Pancreas (tissue), 10 donors: ENCODE measurements at regions not wholly inside any gene's neighbourhood (a gene's known extent, or its start where the extent isn't known, plus 50 kb on each side); places are given as distances from the start of the nearest gene placed in this dataset.

Experiments used
- ATAC-seq, 4 donors: fragments of 200-7000 bp; cut with Tn5 transposase; one replicate each; pipeline versions ENCODE4 v1.8.0 to v1.9.1; 2020; ENCODE audit warnings: mild to moderate bottlenecking in 4 of 4, moderate library complexity in 4 of 4
- DNase-seq, 6 donors: peaks; one replicate each; pipeline ENCODE4 v3.0.0-alpha.2; 2020
- FAIRE-seq: peaks from 2 replicates; lab custom pipeline; 2012; peaks lifted over from hg19 to GRCh38; lab: Jason Lieb, UNC
- H3K27ac ChIP-seq, 4 donors: fragments of 200-600 bp; sonication (generic); 1 replicate in 3 of 4; 2 replicates in 1 of 4; pipeline versions ENCODE4 v1.5.0 to v1.8.0; 2020
- H3K27me3 ChIP-seq, 4 donors: fragments of 200-600 bp; one replicate each; pipeline ENCODE4 v1.8.0; 2021
- H3K36me3 ChIP-seq, 3 donors: fragments of 200-600 bp; sonication (generic) in 1 of 3; one replicate each; pipeline versions ENCODE4 v1.5.0 to v1.8.0; 2020 to 2021
- H3K4me1 ChIP-seq, 3 donors: fragments of 200-600 bp; one replicate each; pipeline ENCODE4 v1.8.0; 2021
- H3K4me3 ChIP-seq, 4 donors: fragments of 200-600 bp; sonication (generic) in 2 of 4; one replicate each; pipeline versions ENCODE4 v1.5.0 to v1.8.0; 2020 to 2021
- H3K9me3 ChIP-seq, 4 donors: fragments of 200-600 bp; one replicate each; pipeline ENCODE4 v1.8.0; 2021
- WGBS, 2 donors: extraction: QIAGEN DNeasy Blood & Tissue Kit; methylation state at CpG; one replicate each; pipeline ENCODE4 v1.1.7; 2013; 5-methylcytosine and 5-hydroxymethylcytosine counted together
- intact Hi-C, 3 donors: fragments of 100-400 bp; cut with DNase I; formaldehyde crosslinking; loops; one replicate each; pipeline versions ENCODE4 v1.11.1 to v1.14.2; 2022
- TF ChIP-seq, protein P1 (sequence below), 4 donors: fragments of 200-600 bp; sonication (generic) in 3 of 4; IDR thresholded peaks; one replicate each; pipeline versions ENCODE4 v1.5.0 to v1.8.0; 2021; ENCODE audit warnings: antibody characterized with exemption in 4 of 4
- donor health status: healthy with polysubstance abuse.
- donor health status: DM: no; HTN: no; CAD: no; lungs with moderate emphysema.
- donor health status: DM: no; HTN: no; CAD: no.
- donor health status: control.
- donor health status: control.
- donor health status: Bipolar disorder and iron deficiency.
- donor health status: DM: yes; HTN: yes; CAD: no.
- donor health status: DM: no; HTN: no; CAD: no.
- donor health status: DM: no; HTN: no; CAD: no.
- donor health status: DM: yes; HTN: yes; CAD: no.

DNA sequence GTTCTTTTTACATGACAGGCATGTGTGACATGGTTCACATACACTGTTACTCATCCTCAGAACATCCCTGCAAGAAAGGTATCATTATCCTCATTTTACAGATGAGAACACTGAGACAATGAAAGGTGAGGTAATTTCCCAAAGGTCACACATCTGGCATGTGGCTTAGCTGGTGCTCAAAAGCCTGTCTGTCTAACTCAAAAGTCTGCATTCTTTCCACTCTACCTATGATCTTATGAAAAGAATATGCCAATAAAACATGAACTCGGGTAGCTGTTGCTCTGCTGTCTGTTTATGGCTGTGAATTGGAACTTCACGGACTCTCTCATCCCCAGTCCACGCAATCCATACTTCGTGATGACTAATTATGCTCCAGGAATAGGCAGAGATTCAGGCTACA lies 79.0 kb upstream of the ODAD2 start:
- DNase-seq (no peak), ATAC-seq (no peak), FAIRE-seq (no peak)
- Histone ChIP-seq H3K36me3 (no peaks in the 10 kb centered on the region), H3K4me3 (no peak overlapping the region), H3K9me3 (no peaks in the 10 kb centered on the region), H3K27me3 (no peaks in the 10 kb centered on the region), H3K27ac (no peak overlapping the region), H3K4me1 (no peaks in the 10 kb centered on the region)
- intact Hi-C loops, result no loop called here
- TF ChIP-seq, protein P1, sequence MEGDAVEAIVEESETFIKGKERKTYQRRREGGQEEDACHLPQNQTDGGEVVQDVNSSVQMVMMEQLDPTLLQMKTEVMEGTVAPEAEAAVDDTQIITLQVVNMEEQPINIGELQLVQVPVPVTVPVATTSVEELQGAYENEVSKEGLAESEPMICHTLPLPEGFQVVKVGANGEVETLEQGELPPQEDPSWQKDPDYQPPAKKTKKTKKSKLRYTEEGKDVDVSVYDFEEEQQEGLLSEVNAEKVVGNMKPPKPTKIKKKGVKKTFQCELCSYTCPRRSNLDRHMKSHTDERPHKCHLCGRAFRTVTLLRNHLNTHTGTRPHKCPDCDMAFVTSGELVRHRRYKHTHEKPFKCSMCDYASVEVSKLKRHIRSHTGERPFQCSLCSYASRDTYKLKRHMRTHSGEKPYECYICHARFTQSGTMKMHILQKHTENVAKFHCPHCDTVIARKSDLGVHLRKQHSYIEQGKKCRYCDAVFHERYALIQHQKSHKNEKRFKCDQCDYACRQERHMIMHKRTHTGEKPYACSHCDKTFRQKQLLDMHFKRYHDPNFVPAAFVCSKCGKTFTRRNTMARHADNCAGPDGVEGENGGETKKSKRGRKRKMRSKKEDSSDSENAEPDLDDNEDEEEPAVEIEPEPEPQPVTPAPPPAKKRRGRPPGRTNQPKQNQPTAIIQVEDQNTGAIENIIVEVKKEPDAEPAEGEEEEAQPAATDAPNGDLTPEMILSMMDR (IDR thresholded peaks at IDR 0.05), result no peak
- WGBS, 2 donors, result 92 to 93% methylated on average over 4 of the region's 4 CpGs

DNA sequence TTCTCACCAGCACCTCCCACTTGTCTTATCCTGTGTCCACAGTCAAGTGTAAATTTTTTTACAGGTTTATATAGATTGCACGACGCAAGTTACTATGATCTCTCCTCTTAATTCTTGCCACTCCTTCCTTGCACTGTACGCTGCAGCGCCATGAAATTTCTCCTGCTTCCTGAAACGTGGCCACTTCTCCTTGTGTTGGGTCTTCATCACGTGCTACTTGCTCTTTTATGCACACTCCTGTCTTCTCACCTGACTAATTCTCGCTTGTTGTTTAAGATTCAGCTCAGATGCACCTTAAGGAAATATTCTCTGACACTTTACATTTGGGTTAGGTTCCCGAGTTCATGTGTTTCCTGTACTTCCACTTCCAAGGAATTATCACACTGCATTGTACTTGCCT lies 76.5 kb upstream of the ODAD2 start:
- WGBS, 2 donors, result 97 to 98% methylated on average over 8 of the region's 8 CpGs
- Histone ChIP-seq H3K27me3 (no peaks in the 10 kb centered on the region), H3K27ac (no peak overlapping the region), H3K36me3 (no peaks in the 10 kb centered on the region), H3K9me3 (no peaks in the 10 kb centered on the region), H3K4me3 (no peak overlapping the region), H3K4me1 (no peaks in the 10 kb centered on the region)
- DNase-seq (no peak), FAIRE-seq (no peak), ATAC-seq (no peak)
- TF ChIP-seq, protein P1 (IDR thresholded peaks at IDR 0.05), result no peak
- intact Hi-C loops, result no loop called here

DNA sequence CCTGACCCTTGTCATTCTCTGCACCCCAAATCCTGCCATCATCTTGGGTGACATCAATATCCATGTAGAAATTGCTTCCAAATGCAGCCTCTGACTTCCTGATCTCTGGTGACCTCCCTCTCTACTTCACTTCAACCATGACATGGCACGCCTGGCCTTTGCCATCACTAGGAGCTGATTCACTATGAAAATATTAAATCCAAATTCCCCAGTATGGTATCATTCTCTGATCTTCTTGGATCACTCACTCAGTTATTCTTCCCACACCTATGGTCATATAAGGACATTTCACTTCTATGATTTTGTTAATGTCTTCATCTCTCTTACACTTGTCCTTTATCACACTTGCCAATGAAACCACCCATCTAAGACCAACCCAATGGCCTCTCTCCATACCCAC lies 73.7 kb upstream of the ODAD2 start:
- TF ChIP-seq, protein P1 (IDR thresholded peaks at IDR 0.05), result no peak
- WGBS, 2 donors, result 98 to 100% methylated on average over 1 of the region's 1 CpG
- FAIRE-seq (no peak), DNase-seq (no peak), ATAC-seq (no peak)
- Histone ChIP-seq H3K4me3 (no peak overlapping the region), H3K27me3 (no peaks in the 10 kb centered on the region), H3K27ac (no peak overlapping the region), H3K36me3 (no peaks in the 10 kb centered on the region), H3K9me3 (no peaks in the 10 kb centered on the region), H3K4me1 (no peaks in the 10 kb centered on the region)
- intact Hi-C loops, result no loop called here

DNA sequence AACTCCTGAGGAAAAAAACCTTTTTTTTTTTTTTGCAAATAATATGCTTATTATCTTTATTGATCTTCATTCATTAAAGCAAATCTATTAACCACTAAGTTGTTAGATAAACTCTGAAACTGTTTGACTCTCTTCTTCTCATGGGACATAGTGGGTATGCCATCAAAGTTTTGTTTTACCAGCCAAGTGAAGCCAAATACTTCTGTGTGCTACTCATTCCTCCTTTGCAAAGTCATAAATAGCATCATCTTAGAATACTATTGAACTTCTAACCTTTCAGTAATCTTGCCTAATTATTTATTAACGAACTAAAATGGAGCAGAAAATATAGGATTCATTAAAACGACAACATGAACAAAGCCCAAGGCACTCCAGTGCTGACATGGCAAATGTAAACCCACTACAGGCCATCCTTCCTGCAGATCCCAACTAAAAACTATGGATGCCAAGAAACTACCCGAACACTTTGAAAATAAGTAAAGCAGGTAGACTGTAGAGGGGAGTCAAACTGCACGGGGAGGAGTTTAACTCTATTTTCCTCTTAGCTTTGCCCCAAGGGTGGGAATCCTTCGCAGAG lies 61.2 kb upstream of the ODAD2 start:
- FAIRE-seq (no peak), ATAC-seq (no peak), DNase-seq (no peak)
- H3K27me3 ChIP-seq, result no peaks in the 10 kb centered on the region
- intact Hi-C loops, result no loop called here
- no peaks in the 10 kb centered on the region for H3K4me1 ChIP-seq
- no peaks in the 10 kb centered on the region for H3K36me3 ChIP-seq
- TF ChIP-seq, protein P1 (IDR thresholded peaks at IDR 0.05), result no peak
- 88 to 95% methylated on average over 5 of the region's 5 CpGs for WGBS, 2 donors
- no peak overlapping the region for H3K27ac ChIP-seq
- H3K9me3 ChIP-seq, result no peaks in the 10 kb centered on the region
- H3K4me3 ChIP-seq, result no peak overlapping the region

DNA sequence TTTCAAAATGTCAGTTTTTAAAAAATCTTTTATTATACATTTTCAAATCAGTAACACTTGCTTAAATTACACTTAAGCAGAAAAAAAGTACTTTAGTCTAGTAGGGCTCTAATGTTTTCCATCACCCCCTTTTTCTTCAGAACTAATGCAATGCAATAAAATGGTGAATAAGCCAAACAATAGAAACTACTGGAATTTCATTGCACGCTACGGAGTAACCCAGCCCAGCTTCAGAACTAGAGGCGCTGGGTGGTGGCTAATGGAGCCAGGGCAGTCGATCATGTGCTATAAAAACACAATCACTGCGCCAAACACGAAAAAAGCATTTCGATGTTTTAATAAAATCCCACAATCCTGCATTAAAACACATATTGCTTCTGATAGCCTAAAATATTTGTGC lies 59.9 kb upstream of the ODAD2 start:
- H3K27me3 ChIP-seq, result no peaks in the 10 kb centered on the region
- H3K36me3 ChIP-seq, result no peaks in the 10 kb centered on the region
- TF ChIP-seq, protein P1 (IDR thresholded peaks at IDR 0.05), result no peak
- no peaks in the 10 kb centered on the region for H3K9me3 ChIP-seq
- FAIRE-seq (no peak), ATAC-seq (no peak), DNase-seq (no peak)
- 97 to 99% methylated on average over 7 of the region's 7 CpGs for WGBS, 2 donors
- H3K4me3 ChIP-seq, result no peak overlapping the region
- no peak overlapping the region for H3K27ac ChIP-seq
- no peaks in the 10 kb centered on the region for H3K4me1 ChIP-seq
- intact Hi-C loops, result no loop called here
